KG1 (cell line): ENCODE measurements at regions not wholly inside any gene's neighbourhood (a gene's known extent, or its start where the extent isn't known, plus 50 kb on each side); places are given as distances from the start of the nearest gene placed in this dataset.

Source experiments
- DNase-seq: peaks from one replicate; lab custom pipeline; 2025; lab: John Stamatoyannopoulos, UW

GRCh38 chr10:4390219-4390618 lies 435.8 kb upstream of the AKR1E2 start:
- DNase-seq = no peak

- DNase-seq = no peak
These were observed 440.7 kb upstream of the AKR1E2 start for GRCh38 chr10:4385231-4385870.

GRCh38 chr10:4384245-4384644 lies 441.8 kb upstream of the AKR1E2 start:
- DNase-seq = no peak

GRCh38 chr10:4383651-4384098 lies 442.3 kb upstream of the AKR1E2 start:
- no peak for DNase-seq

- no peak for DNase-seq
These were observed 443.2 kb upstream of the AKR1E2 start for GRCh38 chr10:4382811-4383210.

GRCh38 chr10:4373612-4374011 lies 452.4 kb upstream of the AKR1E2 start:
- DNase-seq = no peak

- no peak for DNase-seq
These were observed 452.9 kb upstream of the AKR1E2 start for GRCh38 chr10:4373098-4373497.

- DNase-seq = no peak
These were observed 453.4 kb upstream of the AKR1E2 start for GRCh38 chr10:4372601-4373000.

GRCh38 chr10:4371691-4372295 lies 454.2 kb upstream of the AKR1E2 start:
- DNase-seq = no peak

- no peak for DNase-seq
These were observed 455.6 kb upstream of the AKR1E2 start for GRCh38 chr10:4370376-4370775.

- no peak for DNase-seq
These were observed 464.4 kb upstream of the AKR1E2 start for GRCh38 chr10:4361581-4361980.

- DNase-seq = no peak
These were observed 467.0 kb upstream of the AKR1E2 start for GRCh38 chr10:4359003-4359402.

- no peak for DNase-seq
These were observed 468.1 kb upstream of the AKR1E2 start for GRCh38 chr10:4357911-4358310.

GRCh38 chr10:4355350-4355749 lies 470.7 kb upstream of the AKR1E2 start:
- DNase-seq = no peak

GRCh38 chr10:4354382-4354812 lies 471.6 kb upstream of the AKR1E2 start:
- DNase-seq = no peak

- no peak for DNase-seq
These were observed 472.0 kb upstream of the AKR1E2 start for GRCh38 chr10:4353964-4354363.

- DNase-seq = no peak
These were observed 472.9 kb upstream of the AKR1E2 start for GRCh38 chr10:4353059-4353655.

GRCh38 chr10:4352414-4352961 lies 473.5 kb upstream of the AKR1E2 start:
- DNase-seq = no peak

GRCh38 chr10:4351723-4352413 lies 474.1 kb upstream of the AKR1E2 start:
- DNase-seq = no peak

GRCh38 chr10:4347397-4347796 lies 478.6 kb upstream of the AKR1E2 start:
- DNase-seq = no peak

GRCh38 chr10:4345877-4346646 lies 479.9 kb upstream of the AKR1E2 start:
- DNase-seq = no peak

GRCh38 chr10:4344492-4344994 lies 481.5 kb upstream of the AKR1E2 start:
- DNase-seq = no peak
